ENCODE measurements at regions not wholly inside any gene's neighbourhood (a gene's known extent, or its start where the extent isn't known, plus 50 kb on each side); places are given as distances from the start of the nearest gene placed in this dataset.

GRCh38 chr1:143604887-143605286 lies 366.9 kb downstream of the FAM72C start:
- ATAC-seq (no peak), DNase-seq (ENCODE audit: low spot score) (no peak)
- no peaks in the 10 kb centered on the region for H3K79me2 ChIP-seq (replicated peaks; ENCODE audit: insufficient read depth)
- H3K27me3 ChIP-seq (ENCODE audit: insufficient read depth) = no peaks in the 10 kb centered on the region
- no peaks in the 10 kb centered on the region for H3K36me3 Mint-ChIP-seq (ENCODE audit: low read depth)
- no peaks in the 10 kb centered on the region for H3K4me1 Mint-ChIP-seq
- H3K27me3 Mint-ChIP-seq (ENCODE audit: insufficient read depth, low read depth, poor library complexity) = peaks cover 2% of the 10 kb centered on the region
- no peaks in the 10 kb centered on the region for H3K9me2 ChIP-seq (ENCODE audit: insufficient read depth)
- no peaks in the 10 kb centered on the region for H3K9me3 Mint-ChIP-seq
- H3K4me1 ChIP-seq (ENCODE audit: insufficient read depth) = no peaks in the 10 kb centered on the region
- H3K27ac Mint-ChIP-seq = no peak overlapping the region
- no peak for TF ChIP-seq STAT1 (IDR thresholded peaks at IDR 0.05; ENCODE audit: unreplicated experiment)
- no peak for TF ChIP-seq CTCF (conservative IDR thresholded peaks at IDR 0.05; ENCODE audit: low read depth in 2 of 2)
- TF ChIP-seq CREB1 (CRISPR knock-in tag; IDR thresholded peaks at IDR 0.05; ENCODE audit: low read depth) = no peak
- TF ChIP-seq ZNF114 (CRISPR knock-in tag; IDR thresholded peaks at IDR 0.05) = no peak
- no peak for TF ChIP-seq EZH2 (IDR thresholded peaks at IDR 0.05; ENCODE audit: low read depth, unreplicated experiment)
- no peak for TF ChIP-seq REST (IDR thresholded peaks at IDR 0.05; ENCODE audit: unreplicated experiment)
- TF ChIP-seq EZH2phosphoT487 (IDR thresholded peaks at IDR 0.05; ENCODE audit: unreplicated experiment) = no peak
- TF ChIP-seq JUNB (IDR thresholded peaks at IDR 0.05; ENCODE audit: unreplicated experiment) = no peak
- TF ChIP-seq ZNF331 (CRISPR knock-in tag; IDR thresholded peaks at IDR 0.05; ENCODE audit: low read depth) = no peak
- TF ChIP-seq NANOG (IDR thresholded peaks at IDR 0.05; ENCODE audit: borderline replicate concordance) = no peak
- no peak for TF ChIP-seq POLR2AphosphoS5 (IDR thresholded peaks at IDR 0.05; ENCODE audit: low read depth)
- no peak for TF ChIP-seq ETS1 (IDR thresholded peaks at IDR 0.05)
- no peak for TF ChIP-seq ZNF462 (CRISPR knock-in tag; IDR thresholded peaks at IDR 0.05)
- H3K36me3 ChIP-seq (ENCODE audit: insufficient read depth) = no peaks in the 10 kb centered on the region
- H3K27ac ChIP-seq (ENCODE audit: low read depth) = no peak overlapping the region
- no peak overlapping the region for H2AFZ ChIP-seq
- H4K20me1 ChIP-seq (replicated peaks; ENCODE audit: insufficient read depth) = no peaks in the 10 kb centered on the region
- H3K4me2 ChIP-seq = no peak overlapping the region
- H3F3A ChIP-seq (replicated peaks; ENCODE audit: low read depth) = no peaks in the 10 kb centered on the region
- no peak overlapping the region for H3K4me3 Mint-ChIP-seq
- no peak overlapping the region for H3K4me3 ChIP-seq

All from GM23338 (cell line).